NCI-H1417 treated with DMSO at 0.1 percent for 48 hours (cell line): ENCODE measurements at regions not wholly inside any gene's neighbourhood (a gene's known extent, or its start where the extent isn't known, plus 50 kb on each side); places are given as distances from the start of the nearest gene placed in this dataset.
"Not testable (repeated sequence)": the region's sequence is repeated elsewhere in the genome, so short reads cannot be mapped to it uniquely, and the experiment has no call there.

Experiments
- DNase-seq: peaks from one replicate; lab custom pipeline; 2025; lab: John Stamatoyannopoulos, UW

GRCh38 chr6:13874191-13874549 is 50.6 kb upstream of the RNF182 start:
- DNase-seq = peak; percentile 51

- peak; percentile 59 for DNase-seq
Measured at GRCh38 chr6:13873288-13874190, 51.2 kb upstream of the RNF182 start.

GRCh38 chr6:13872681-13873080 is 52.1 kb upstream of the RNF182 start:
- no peak for DNase-seq

- not testable (repeated sequence) for DNase-seq
Measured at GRCh38 chr6:13872006-13872405, 52.7 kb upstream of the RNF182 start.

GRCh38 chr6:13870214-13870830 is 54.4 kb upstream of the RNF182 start:
- no peak for DNase-seq

- DNase-seq = no peak
Measured at GRCh38 chr6:13868236-13868635, 53.9 kb upstream of the MCUR1 start.

GRCh38 chr6:13866301-13866700 is 51.9 kb upstream of the MCUR1 start:
- no peak for DNase-seq

GRCh38 chr6:13865141-13865540 is 50.8 kb upstream of the MCUR1 start:
- DNase-seq = no peak

- DNase-seq = not testable (repeated sequence)
Measured at GRCh38 chr6:13864669-13865068, 50.3 kb upstream of the MCUR1 start.
